ENCODE measurements at regions not wholly inside any gene's neighbourhood (a gene's known extent, or its start where the extent isn't known, plus 50 kb on each side); places are given as distances from the start of the nearest gene placed in this dataset.

GRCh38 chr18:39780774-39781173 is 2174.3 kb upstream of the PIK3C3 start:
- Histone ChIP-seq H3K4me3 (no peak overlapping the region), H3K4me1 (no peaks in the 10 kb centered on the region), H3K27me3 (ENCODE audit: low read depth) (no peaks in the 10 kb centered on the region), H3K27ac (no peak overlapping the region), H3K9me3 (no peaks in the 10 kb centered on the region), H3K36me3 (no peaks in the 10 kb centered on the region)
- intact Hi-C loops (cut with DNase I), result no loop called here
- no peak for DNase-seq
- TF ChIP-seq CTCF (IDR thresholded peaks at IDR 0.05), result no peak
- no peak for ATAC-seq

- Histone ChIP-seq H3K27ac (no peak overlapping the region), H3K27me3 (ENCODE audit: low read depth) (no peaks in the 10 kb centered on the region), H3K9me3 (no peaks in the 10 kb centered on the region), H3K36me3 (no peaks in the 10 kb centered on the region), H3K4me3 (no peak overlapping the region), H3K4me1 (no peaks in the 10 kb centered on the region)
- ATAC-seq (no peak), DNase-seq (no peak)
- intact Hi-C loops (cut with DNase I), result no loop called here
- no peak for TF ChIP-seq CTCF (IDR thresholded peaks at IDR 0.05)
Measured at GRCh38 chr18:39779926-39780325, 2175.1 kb upstream of the PIK3C3 start.

- no peak for TF ChIP-seq CTCF (IDR thresholded peaks at IDR 0.05)
- intact Hi-C loops (cut with DNase I), result no loop called here
- Histone ChIP-seq H3K9me3 (no peaks in the 10 kb centered on the region), H3K4me1 (no peaks in the 10 kb centered on the region), H3K27ac (no peak overlapping the region), H3K36me3 (no peaks in the 10 kb centered on the region), H3K27me3 (ENCODE audit: low read depth) (no peaks in the 10 kb centered on the region), H3K4me3 (no peak overlapping the region)
- DNase-seq, result no peak
- no peak for ATAC-seq
Measured at GRCh38 chr18:39776766-39777165, 2178.3 kb upstream of the PIK3C3 start.

- Histone ChIP-seq H3K27me3 (ENCODE audit: low read depth) (no peaks in the 10 kb centered on the region), H3K4me1 (no peaks in the 10 kb centered on the region), H3K9me3 (no peaks in the 10 kb centered on the region), H3K4me3 (no peak overlapping the region), H3K27ac (no peak overlapping the region), H3K36me3 (no peaks in the 10 kb centered on the region)
- intact Hi-C loops (cut with DNase I), result no loop called here
- DNase-seq (no peak), ATAC-seq (no peak)
- TF ChIP-seq CTCF (IDR thresholded peaks at IDR 0.05), result no peak
Measured at GRCh38 chr18:39774957-39775598, 2180.0 kb upstream of the PIK3C3 start.

- no peak overlapping the region for H3K27ac ChIP-seq
- H3K9me3 ChIP-seq, result no peaks in the 10 kb centered on the region
- H3K4me1 ChIP-seq, result no peaks in the 10 kb centered on the region
- TF ChIP-seq CTCF (IDR thresholded peaks at IDR 0.05), result no peak
- no peaks in the 10 kb centered on the region for H3K36me3 ChIP-seq
- ATAC-seq (no peak), DNase-seq (no peak)
- H3K4me3 ChIP-seq, result no peak overlapping the region
- intact Hi-C loops (cut with DNase I), result no loop called here
- H3K27me3 ChIP-seq (ENCODE audit: low read depth), result no peaks in the 10 kb centered on the region
Measured at GRCh38 chr18:39773646-39774045, 2181.4 kb upstream of the PIK3C3 start.
